Neural crest cell (in vitro differentiated cells): ENCODE measurements at regions not wholly inside any gene's neighbourhood (a gene's known extent, or its start where the extent isn't known, plus 50 kb on each side); places are given as distances from the start of the nearest gene placed in this dataset.

Experiments
- DNase-seq: peaks from one replicate; pipeline ENCODE4 v3.0.0; 2021; ENCODE audit warnings: low read depth, mixed read lengths, low spot score
- H3K27ac Mint-ChIP-seq: one replicate; pipeline ENCODE4 v1.8.0; 2021; ENCODE audit warnings: mild to moderate bottlenecking, mixed read lengths; ENCODE audit not compliant: unreplicated experiment
- H3K27me3 Mint-ChIP-seq: 2 replicates; pipeline ENCODE4 v1.8.0; 2021; ENCODE audit warnings: low read depth, mild to moderate bottlenecking, mixed read lengths
- H3K36me3 Mint-ChIP-seq: 2 replicates; pipeline ENCODE4 v1.8.0; 2021; ENCODE audit warnings: low read depth, mild to moderate bottlenecking, mixed read lengths
- H3K4me1 Mint-ChIP-seq: 2 replicates; pipeline ENCODE4 v1.8.0; 2021; ENCODE audit warnings: mixed read lengths
- H3K4me3 Mint-ChIP-seq: one replicate; pipeline ENCODE4 v1.8.0; 2021; ENCODE audit warnings: mild to moderate bottlenecking, mixed read lengths
- H3K9me3 Mint-ChIP-seq: 2 replicates; pipeline ENCODE4 v1.8.0; 2021; ENCODE audit warnings: mixed read lengths
- CTCF ChIP-seq: fragments of 200-600 bp; sonication (generic); conservative IDR thresholded peaks from 2 replicates; pipeline ENCODE4 v1.5.0; 2021; ENCODE audit warnings: antibody characterized with exemption, mild to moderate bottlenecking

GRCh38 chr19:32097620-32098019 is 247.8 kb upstream of the ZNF507 start:
- TF ChIP-seq CTCF = no peak
- Mint-ChIP-seq H3K9me3 (peaks cover 12% of the 10 kb centered on the region), H3K27ac (no peak overlapping the region), H3K36me3 (peaks cover 6% of the 10 kb centered on the region), H3K4me3 (no peak overlapping the region), H3K4me1 (peaks cover 5% of the 10 kb centered on the region), H3K27me3 (peaks cover 32% of the 10 kb centered on the region)
- no peak for DNase-seq

- Mint-ChIP-seq H3K36me3 (peaks cover 6% of the 10 kb centered on the region), H3K4me3 (no peak overlapping the region), H3K27me3 (peaks cover 32% of the 10 kb centered on the region), H3K4me1 (peaks cover 5% of the 10 kb centered on the region), H3K9me3 (peaks cover 12% of the 10 kb centered on the region), H3K27ac (no peak overlapping the region)
- no peak for DNase-seq
- no peak for TF ChIP-seq CTCF
Measured at GRCh38 chr19:32098968-32099367, 246.4 kb upstream of the ZNF507 start.

GRCh38 chr19:32101206-32101605 is 244.2 kb upstream of the ZNF507 start:
- Mint-ChIP-seq H3K4me1 (peaks cover 10% of the 10 kb centered on the region), H3K27ac (no peak overlapping the region), H3K27me3 (peaks cover 27% of the 10 kb centered on the region), H3K4me3 (no peak overlapping the region), H3K9me3 (peaks cover 12% of the 10 kb centered on the region), H3K36me3 (peaks cover 6% of the 10 kb centered on the region)
- DNase-seq = no peak
- no peak for TF ChIP-seq CTCF

- Mint-ChIP-seq H3K9me3 (peaks cover 12% of the 10 kb centered on the region), H3K36me3 (peaks cover 6% of the 10 kb centered on the region)
Measured at GRCh38 chr19:32103541-32103940, 241.9 kb upstream of the ZNF507 start.

GRCh38 chr19:32104153-32104849 is 241.1 kb upstream of the ZNF507 start:
- Mint-ChIP-seq H3K27me3 (peaks cover 10% of the 10 kb centered on the region), H3K9me3 (peaks cover 12% of the 10 kb centered on the region), H3K36me3 (peaks cover 6% of the 10 kb centered on the region), H3K4me1 (peaks cover 16% of the 10 kb centered on the region), H3K4me3 (no peak overlapping the region), H3K27ac (no peak overlapping the region)
- DNase-seq = no peak
- peak; percentile 36 for TF ChIP-seq CTCF

More at GRCh38 chr19:32103541-32103940, 241.9 kb upstream of the ZNF507 start:
- Mint-ChIP-seq H3K4me1 (peaks cover 14% of the 10 kb centered on the region), H3K27ac (no peak overlapping the region), H3K27me3 (peaks cover 17% of the 10 kb centered on the region), H3K4me3 (no peak overlapping the region)
- DNase-seq = no peak
- TF ChIP-seq CTCF = no peak
